Ovary (tissue), 7 donors: ENCODE measurements at regions not wholly inside any gene's neighbourhood (a gene's known extent, or its start where the extent isn't known, plus 50 kb on each side); places are given as distances from the start of the nearest gene placed in this dataset.

Source experiments
- DNase-seq, 5 donors: peaks; one replicate each; pipeline ENCODE4 v3.0.0-alpha.2; 2019 to 2020
- H3K27ac ChIP-seq, 2 donors: fragments of 200-600 bp; one replicate each; pipeline versions ENCODE4 v1.5.1 to v1.8.0; 2019 to 2022
- H3K27me3 ChIP-seq: fragments of 200-600 bp; one replicate; pipeline ENCODE4 v1.8.0; 2022
- H3K36me3 ChIP-seq: fragments of 200-600 bp; sonication (generic); one replicate; pipeline ENCODE4 v1.5.1; 2019
- H3K4me1 ChIP-seq: one replicate; pipeline ENCODE4 v1.8.1; 2013; ENCODE audit warnings: mild to moderate bottlenecking, moderate library complexity; ENCODE audit not compliant: insufficient read depth
- H3K4me3 ChIP-seq: fragments of 200-600 bp; sonication (generic); one replicate; pipeline ENCODE4 v1.5.1; 2017
- H3K9me3 ChIP-seq, 2 donors: fragments of 200-600 bp in 1 of 2; sonication (generic) in 1 of 2; one replicate each; pipeline versions ENCODE4 v1.5.1 to v1.8.1; 2013 to 2019; ENCODE audit warnings: mild to moderate bottlenecking in 1 of 2, moderate library complexity in 1 of 2
- CTCF ChIP-seq, 3 donors: fragments of 450-650 bp in 2 of 3; fragments of 200-600 bp in 1 of 3; IDR thresholded peaks; one replicate each; pipeline versions ENCODE4 v1.5.1 to v1.8.0; 2016 to 2022; ENCODE audit warnings: antibody characterized with exemption in 3 of 3, mild to moderate bottlenecking in 1 of 3
- EP300 ChIP-seq: sonication (generic); formaldehyde crosslinking; IDR thresholded peaks from one replicate; pipeline ENCODE4 v1.6.1; 2017; ENCODE audit warnings: antibody characterized with exemption
- POLR2A ChIP-seq: fragments of 450-650 bp; IDR thresholded peaks from one replicate; pipeline ENCODE4 v1.6.1; 2017; ENCODE audit warnings: antibody characterized with exemption, mild to moderate bottlenecking, moderate library complexity
- WGBS, 3 donors: extraction: QIAGEN DNeasy Blood & Tissue Kit in 1 of 3; methylation state at CpG; one replicate each; pipeline versions ENCODE4 v1.1.5 to v1.1.7; 2013 to 2017; 5-methylcytosine and 5-hydroxymethylcytosine counted together
- intact Hi-C, 4 donors: fragments of 100-400 bp; cut with DNase I; formaldehyde crosslinking; loops; one replicate each; pipeline versions ENCODE4 v1.11.0 to v1.15.1; 2022 to 2023
- donor health status: DM: no; HTN: no; CAD: no; lungs with moderate emphysema.
- donor health status: DM: no; HTN: no; CAD: no.
- donor health status: Bipolar disorder and iron deficiency.
- donor health status: DM: no; HTN: no; CAD: no.
- donor health status: DM: yes; HTN: yes; CAD: no.

- H3K27me3 ChIP-seq: no peaks in the 10 kb centered on the region
- H3K36me3 ChIP-seq: no peaks in the 10 kb centered on the region
- H3K9me3 ChIP-seq: no peaks in the 10 kb centered on the region
- H3K27ac ChIP-seq: no peak overlapping the region
- WGBS, 3 donors: 16 to 38% (median 22%) methylated on average over 1 of the region's 1 CpG
- TF ChIP-seq POLR2A (no peak), CTCF (IDR thresholded peaks at IDR 0.05) (no peak), EP300 (no peak)
- no peak overlapping the region for H3K4me3 ChIP-seq
- intact Hi-C loops: no loop called here
- no peak for DNase-seq
- no peaks in the 10 kb centered on the region for H3K4me1 ChIP-seq
These were observed 434.0 kb upstream of the RGS6 start for GRCh38 chr14:71498212-71498611.

GRCh38 chr14:71499018-71499417 is 433.2 kb upstream of the RGS6 start:
- Histone ChIP-seq H3K4me1 (no peaks in the 10 kb centered on the region), H3K36me3 (no peaks in the 10 kb centered on the region), H3K27ac (no peak overlapping the region), H3K27me3 (no peaks in the 10 kb centered on the region), H3K4me3 (no peak overlapping the region), H3K9me3 (no peaks in the 10 kb centered on the region)
- TF ChIP-seq POLR2A (no peak), EP300 (no peak), CTCF (IDR thresholded peaks at IDR 0.05) (no peak)
- intact Hi-C loops: no loop called here
- DNase-seq: no peak
- WGBS, 3 donors: 95 to 96% (median 96%) methylated on average over 3 of the region's 3 CpGs

GRCh38 chr14:71507681-71508080 is 424.5 kb upstream of the RGS6 start:
- H3K4me3 ChIP-seq: no peak overlapping the region
- intact Hi-C loops: no loop called here
- TF ChIP-seq EP300 (no peak), POLR2A (no peak), CTCF (IDR thresholded peaks at IDR 0.05) (no peak)
- DNase-seq: no peak
- H3K9me3 ChIP-seq: no peaks in the 10 kb centered on the region
- H3K36me3 ChIP-seq: no peaks in the 10 kb centered on the region
- no peaks in the 10 kb centered on the region for H3K27me3 ChIP-seq
- H3K4me1 ChIP-seq: no peaks in the 10 kb centered on the region
- WGBS, 3 donors: 83 to 94% (median 87%) methylated on average over 3 of the region's 3 CpGs
- no peak overlapping the region for H3K27ac ChIP-seq

GRCh38 chr14:71508901-71509300 is 423.3 kb upstream of the RGS6 start:
- intact Hi-C loops: no loop called here
- Histone ChIP-seq H3K27me3 (no peaks in the 10 kb centered on the region), H3K4me3 (no peak overlapping the region), H3K4me1 (no peaks in the 10 kb centered on the region), H3K36me3 (no peaks in the 10 kb centered on the region), H3K9me3 (no peaks in the 10 kb centered on the region), H3K27ac (no peak overlapping the region)
- TF ChIP-seq CTCF (IDR thresholded peaks at IDR 0.05): no peak
- TF ChIP-seq POLR2A: no peak
- TF ChIP-seq EP300: no peak
- DNase-seq: no peak
- WGBS, 3 donors: 84 to 96% (median 87%) methylated on average over 4 of the region's 4 CpGs

- H3K4me1 ChIP-seq: no peaks in the 10 kb centered on the region
- intact Hi-C loops: no loop called here
- H3K9me3 ChIP-seq: no peaks in the 10 kb centered on the region
- no peak for TF ChIP-seq CTCF (IDR thresholded peaks at IDR 0.05)
- TF ChIP-seq POLR2A: no peak
- no peak for TF ChIP-seq EP300
- H3K27ac ChIP-seq: no peak overlapping the region
- H3K36me3 ChIP-seq: no peaks in the 10 kb centered on the region
- no peaks in the 10 kb centered on the region for H3K27me3 ChIP-seq
- no peak overlapping the region for H3K4me3 ChIP-seq
- DNase-seq: no peak
- 96 to 98% (median 98%) methylated on average over 2 of the region's 2 CpGs for WGBS, 3 donors
These were observed 421.1 kb upstream of the RGS6 start for GRCh38 chr14:71511152-71511551.
